Central memory CD8-positive, alpha-beta T cell (primary cell): ENCODE measurements at regions not wholly inside any gene's neighbourhood (a gene's known extent, or its start where the extent isn't known, plus 50 kb on each side); places are given as distances from the start of the nearest gene placed in this dataset.

Experiments used
- ATAC-seq: fragments of 150-1000 bp; cut with Tn5 transposase; replicated peaks from 2 replicates; pipeline ENCODE4 v1.10.0; 2022; ENCODE audit warnings: mild to moderate bottlenecking, moderate FRiP score, moderate number of reproducible peaks; ENCODE audit not compliant: poor library complexity, severe bottlenecking; ENCODE audit errors: extremely low read depth
- DNase-seq, 2 donors: peaks; one replicate each; pipeline ENCODE4 v3.0.0; 2021; ENCODE audit warnings: low spot score in 2 of 2
- H3K27ac Mint-ChIP-seq: one replicate; pipeline ENCODE4 v1.8.0; 2022; ENCODE audit warnings: low read depth, mild to moderate bottlenecking, moderate library complexity, mixed read lengths
- H3K27me3 Mint-ChIP-seq: one replicate; pipeline ENCODE4 v1.8.0; 2022; ENCODE audit warnings: mixed read lengths
- H3K36me3 Mint-ChIP-seq: one replicate; pipeline ENCODE4 v1.8.0; 2022; ENCODE audit warnings: mild to moderate bottlenecking, moderate library complexity, mixed read lengths; ENCODE audit not compliant: insufficient read depth
- H3K4me1 Mint-ChIP-seq: one replicate; pipeline ENCODE4 v1.8.0; 2022; ENCODE audit warnings: mixed read lengths
- H3K4me3 Mint-ChIP-seq: one replicate; pipeline ENCODE4 v1.8.0; 2022; ENCODE audit warnings: mild to moderate bottlenecking, moderate library complexity, mixed read lengths
- H3K9me3 Mint-ChIP-seq: one replicate; pipeline ENCODE4 v1.8.0; 2022; ENCODE audit warnings: mixed read lengths

- DNase-seq, result no peak
- no peak overlapping the region for H3K27ac Mint-ChIP-seq
- no peaks in the 10 kb centered on the region for H3K36me3 Mint-ChIP-seq
- no peak for ATAC-seq
- peaks cover 22% of the 10 kb centered on the region for H3K27me3 Mint-ChIP-seq
- H3K9me3 Mint-ChIP-seq, result peaks cover 4% of the 10 kb centered on the region
- H3K4me1 Mint-ChIP-seq, result no peaks in the 10 kb centered on the region
- H3K4me3 Mint-ChIP-seq, result no peak overlapping the region
These were observed 156.7 kb upstream of the PLET1 start for GRCh38 chr11:112417339-112417738.

- H3K36me3 Mint-ChIP-seq, result no peaks in the 10 kb centered on the region
- H3K4me1 Mint-ChIP-seq, result no peaks in the 10 kb centered on the region
- no peak overlapping the region for H3K27ac Mint-ChIP-seq
- ATAC-seq (no peak), DNase-seq (no peak)
- peaks cover 26% of the 10 kb centered on the region for H3K27me3 Mint-ChIP-seq
- no peak overlapping the region for H3K4me3 Mint-ChIP-seq
- H3K9me3 Mint-ChIP-seq, result peaks cover 4% of the 10 kb centered on the region
These were observed 157.8 kb upstream of the PLET1 start for GRCh38 chr11:112418438-112418837.

GRCh38 chr11:112421879-112422278 lies 161.2 kb upstream of the PLET1 start:
- ATAC-seq, result no peak
- H3K36me3 Mint-ChIP-seq, result no peaks in the 10 kb centered on the region
- peaks cover 11% of the 10 kb centered on the region for H3K27me3 Mint-ChIP-seq
- H3K4me1 Mint-ChIP-seq, result no peaks in the 10 kb centered on the region
- DNase-seq, result no peak
- no peaks in the 10 kb centered on the region for H3K9me3 Mint-ChIP-seq
- H3K27ac Mint-ChIP-seq, result no peak overlapping the region
- no peak overlapping the region for H3K4me3 Mint-ChIP-seq

- no peaks in the 10 kb centered on the region for H3K36me3 Mint-ChIP-seq
- peaks cover 11% of the 10 kb centered on the region for H3K27me3 Mint-ChIP-seq
- H3K4me3 Mint-ChIP-seq, result no peak overlapping the region
- H3K27ac Mint-ChIP-seq, result no peak overlapping the region
- H3K4me1 Mint-ChIP-seq, result no peaks in the 10 kb centered on the region
- H3K9me3 Mint-ChIP-seq, result no peaks in the 10 kb centered on the region
- DNase-seq (no peak), ATAC-seq (no peak)
These were observed 164.5 kb upstream of the PLET1 start for GRCh38 chr11:112425121-112425520.

- Mint-ChIP-seq H3K4me1 (no peaks in the 10 kb centered on the region), H3K9me3 (peaks cover 8% of the 10 kb centered on the region), H3K36me3 (no peaks in the 10 kb centered on the region), H3K27ac (no peak overlapping the region), H3K4me3 (no peak overlapping the region), H3K27me3 (peaks cover 22% of the 10 kb centered on the region)
- DNase-seq, result no peak
- no peak for ATAC-seq
These were observed 176.4 kb upstream of the PLET1 start for GRCh38 chr11:112437096-112437495.

GRCh38 chr11:112439614-112440013 lies 179.0 kb upstream of the PLET1 start:
- Mint-ChIP-seq H3K4me3 (no peak overlapping the region), H3K4me1 (no peaks in the 10 kb centered on the region), H3K36me3 (no peaks in the 10 kb centered on the region), H3K27me3 (peaks cover 5% of the 10 kb centered on the region), H3K27ac (no peak overlapping the region), H3K9me3 (peaks cover 10% of the 10 kb centered on the region)
- no peak for ATAC-seq
- no peak for DNase-seq

- H3K4me3 Mint-ChIP-seq, result no peak overlapping the region
- no peak overlapping the region for H3K27ac Mint-ChIP-seq
- no peak for ATAC-seq
- H3K36me3 Mint-ChIP-seq, result no peaks in the 10 kb centered on the region
- peaks cover 17% of the 10 kb centered on the region for H3K9me3 Mint-ChIP-seq
- peaks cover 14% of the 10 kb centered on the region for H3K27me3 Mint-ChIP-seq
- DNase-seq, result no peak
- no peaks in the 10 kb centered on the region for H3K4me1 Mint-ChIP-seq
These were observed 179.9 kb upstream of the PLET1 start for GRCh38 chr11:112440518-112440917.

- Mint-ChIP-seq H3K4me1 (no peaks in the 10 kb centered on the region), H3K4me3 (no peak overlapping the region)
These were observed 187.5 kb upstream of the PLET1 start for GRCh38 chr11:112448168-112448567.

GRCh38 chr11:112448806-112449205 lies 188.1 kb upstream of the PLET1 start:
- Mint-ChIP-seq H3K36me3 (no peaks in the 10 kb centered on the region), H3K27ac (no peak overlapping the region), H3K4me3 (no peak overlapping the region), H3K9me3 (peaks cover 8% of the 10 kb centered on the region), H3K4me1 (no peaks in the 10 kb centered on the region), H3K27me3 (peaks cover 43% of the 10 kb centered on the region)
- DNase-seq (no peak), ATAC-seq (no peak)

More at GRCh38 chr11:112448168-112448567, 187.5 kb upstream of the PLET1 start:
- Mint-ChIP-seq H3K36me3 (no peaks in the 10 kb centered on the region), H3K27me3 (peaks cover 43% of the 10 kb centered on the region), H3K27ac (no peak overlapping the region), H3K9me3 (peaks cover 8% of the 10 kb centered on the region)
- DNase-seq (no peak), ATAC-seq (no peak)

GRCh38 chr11:112451250-112451649 lies 190.6 kb upstream of the PLET1 start:
- Mint-ChIP-seq H3K9me3 (no peaks in the 10 kb centered on the region), H3K4me3 (no peak overlapping the region), H3K4me1 (no peaks in the 10 kb centered on the region), H3K27me3 (peaks cover 29% of the 10 kb centered on the region), H3K36me3 (no peaks in the 10 kb centered on the region), H3K27ac (no peak overlapping the region)
- DNase-seq (no peak), ATAC-seq (no peak)

GRCh38 chr11:112453601-112454577 lies 193.2 kb upstream of the PLET1 start:
- ATAC-seq (no peak), DNase-seq (no peak)
- H3K36me3 Mint-ChIP-seq, result no peaks in the 10 kb centered on the region
- H3K4me3 Mint-ChIP-seq, result no peak overlapping the region
- H3K27me3 Mint-ChIP-seq, result peaks cover 28% of the 10 kb centered on the region
- H3K27ac Mint-ChIP-seq, result no peak overlapping the region
- peaks cover under 1% of the 10 kb centered on the region for H3K4me1 Mint-ChIP-seq
- no peaks in the 10 kb centered on the region for H3K9me3 Mint-ChIP-seq

- H3K9me3 Mint-ChIP-seq, result no peaks in the 10 kb centered on the region
- no peak for DNase-seq
- H3K27me3 Mint-ChIP-seq, result peaks cover 19% of the 10 kb centered on the region
- ATAC-seq, result no peak
- no peaks in the 10 kb centered on the region for H3K36me3 Mint-ChIP-seq
- H3K4me3 Mint-ChIP-seq, result no peak overlapping the region
- peaks cover 6% of the 10 kb centered on the region for H3K4me1 Mint-ChIP-seq
- no peak overlapping the region for H3K27ac Mint-ChIP-seq
These were observed 194.2 kb upstream of the PLET1 start for GRCh38 chr11:112454841-112455240.

GRCh38 chr11:112455791-112456190 lies 195.1 kb upstream of the PLET1 start:
- H3K4me1 Mint-ChIP-seq, result peaks cover 6% of the 10 kb centered on the region
- peaks cover 9% of the 10 kb centered on the region for H3K27me3 Mint-ChIP-seq
- no peak for DNase-seq
- no peak overlapping the region for H3K27ac Mint-ChIP-seq
- no peak for ATAC-seq
- H3K4me3 Mint-ChIP-seq, result no peak overlapping the region
- no peaks in the 10 kb centered on the region for H3K9me3 Mint-ChIP-seq
- no peaks in the 10 kb centered on the region for H3K36me3 Mint-ChIP-seq
